ENCODE measurements at regions not wholly inside any gene's neighbourhood (a gene's known extent, or its start where the extent isn't known, plus 50 kb on each side); places are given as distances from the start of the nearest gene placed in this dataset.

DNA sequence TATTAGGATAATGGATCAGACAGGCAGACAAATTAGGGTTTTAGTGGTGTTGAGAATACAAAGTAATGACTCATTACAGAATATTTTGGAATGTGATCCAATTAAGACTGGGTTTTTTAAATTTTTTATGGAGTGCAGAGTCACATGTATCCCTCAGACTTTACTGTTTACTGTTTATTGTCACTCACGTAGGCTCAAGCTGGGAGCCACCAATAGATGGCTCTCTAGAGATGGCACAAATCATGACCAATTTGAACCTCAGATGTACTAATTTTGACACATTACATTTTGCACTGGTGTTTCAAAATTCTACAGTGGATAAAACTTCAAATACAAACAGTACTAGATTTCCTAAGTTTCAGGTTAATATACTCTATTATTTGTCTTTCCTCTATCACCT, 53.6 kb upstream of the ANO3 start:
- no peak for FAIRE-seq

Measured in TTC549 (cell line).